Adrenal gland (tissue), 5 donors: ENCODE measurements at regions not wholly inside any gene's neighbourhood (a gene's known extent, or its start where the extent isn't known, plus 50 kb on each side); places are given as distances from the start of the nearest gene placed in this dataset.

Source experiments
- POLR2A ChIP-seq, 2 donors: fragments of 450-650 bp; IDR thresholded peaks; one replicate each; pipeline ENCODE4 v1.6.1; 2017; ENCODE audit warnings: antibody characterized with exemption in 2 of 2, mild to moderate bottlenecking in 2 of 2, moderate library complexity in 1 of 2
- TF ChIP-seq, protein P1 (sequence below), 6 experiments: fragments of 450-650 bp in 4 of 6; fragments of 200-600 bp in 2 of 6; sonication (generic) in 1 of 6; IDR thresholded peaks; 1 replicate in 5 of 6; 2 replicates in 1 of 6; pipeline versions ENCODE4 v1.5.1 to v1.8.0; 2016 to 2021; ENCODE audit warnings: antibody characterized with exemption in 6 of 6, mild to moderate bottlenecking in 2 of 6, moderate library complexity in 1 of 6
- donor health status: DM: no; HTN: no; CAD: no.

GRCh38 chr2:82508702-82509101, 1950.4 kb downstream of the SUCLG1 start:
- TF ChIP-seq, protein P1, sequence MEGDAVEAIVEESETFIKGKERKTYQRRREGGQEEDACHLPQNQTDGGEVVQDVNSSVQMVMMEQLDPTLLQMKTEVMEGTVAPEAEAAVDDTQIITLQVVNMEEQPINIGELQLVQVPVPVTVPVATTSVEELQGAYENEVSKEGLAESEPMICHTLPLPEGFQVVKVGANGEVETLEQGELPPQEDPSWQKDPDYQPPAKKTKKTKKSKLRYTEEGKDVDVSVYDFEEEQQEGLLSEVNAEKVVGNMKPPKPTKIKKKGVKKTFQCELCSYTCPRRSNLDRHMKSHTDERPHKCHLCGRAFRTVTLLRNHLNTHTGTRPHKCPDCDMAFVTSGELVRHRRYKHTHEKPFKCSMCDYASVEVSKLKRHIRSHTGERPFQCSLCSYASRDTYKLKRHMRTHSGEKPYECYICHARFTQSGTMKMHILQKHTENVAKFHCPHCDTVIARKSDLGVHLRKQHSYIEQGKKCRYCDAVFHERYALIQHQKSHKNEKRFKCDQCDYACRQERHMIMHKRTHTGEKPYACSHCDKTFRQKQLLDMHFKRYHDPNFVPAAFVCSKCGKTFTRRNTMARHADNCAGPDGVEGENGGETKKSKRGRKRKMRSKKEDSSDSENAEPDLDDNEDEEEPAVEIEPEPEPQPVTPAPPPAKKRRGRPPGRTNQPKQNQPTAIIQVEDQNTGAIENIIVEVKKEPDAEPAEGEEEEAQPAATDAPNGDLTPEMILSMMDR (IDR thresholded peaks at IDR 0.05) = no peak
- no peak for TF ChIP-seq POLR2A (IDR thresholded peaks at IDR 0.05)
